Colon (tissue), 2 donors: ENCODE measurements at regions not wholly inside any gene's neighbourhood (a gene's known extent, or its start where the extent isn't known, plus 50 kb on each side); places are given as distances from the start of the nearest gene placed in this dataset.
"Not testable (repeated sequence)": the region's sequence is repeated elsewhere in the genome, so short reads cannot be mapped to it uniquely, and the experiment has no call there.

ENCODE experiments used
- FAIRE-seq: peaks from 2 replicates; lab custom pipeline; 2012; peaks lifted over from hg19 to GRCh38; lab: Jason Lieb, UNC
- donor health status: control.
- donor health status: control.

- no peak for FAIRE-seq
Measured at GRCh38 chr14:27245947-27246346, 648.1 kb upstream of the NOVA1 start.

GRCh38 chr14:27253966-27254365 is 656.1 kb upstream of the NOVA1 start:
- FAIRE-seq, result no peak

GRCh38 chr14:27256805-27257204 is 659.0 kb upstream of the NOVA1 start:
- FAIRE-seq, result peak; percentile 18

- FAIRE-seq, result no peak
Measured at GRCh38 chr14:27267876-27268275, 670.0 kb upstream of the NOVA1 start.

- no peak for FAIRE-seq
Measured at GRCh38 chr14:27270716-27271115, 672.9 kb upstream of the NOVA1 start.

- no peak for FAIRE-seq
Measured at GRCh38 chr14:27278341-27278740, 680.5 kb upstream of the NOVA1 start.

GRCh38 chr14:27305441-27305945 is 707.7 kb upstream of the NOVA1 start:
- FAIRE-seq, result no peak

GRCh38 chr14:27312730-27313129 is 714.9 kb upstream of the NOVA1 start:
- FAIRE-seq, result not testable (repeated sequence)

- FAIRE-seq, result no peak
Measured at GRCh38 chr14:27314231-27314630, 716.4 kb upstream of the NOVA1 start.

- FAIRE-seq, result no peak
Measured at GRCh38 chr14:27315477-27315876, 717.6 kb upstream of the NOVA1 start.

- no peak for FAIRE-seq
Measured at GRCh38 chr14:27315947-27316346, 718.1 kb upstream of the NOVA1 start.

- FAIRE-seq, result no peak
Measured at GRCh38 chr14:27318774-27319420, 721.1 kb upstream of the NOVA1 start.

- no peak for FAIRE-seq
Measured at GRCh38 chr14:27320261-27320660, 722.4 kb upstream of the NOVA1 start.

GRCh38 chr14:27327095-27327494 is 729.3 kb upstream of the NOVA1 start:
- no peak for FAIRE-seq

- FAIRE-seq, result no peak
Measured at GRCh38 chr14:27338012-27338411, 740.2 kb upstream of the NOVA1 start.

- not testable (repeated sequence) for FAIRE-seq
Measured at GRCh38 chr14:27363036-27363435, 765.2 kb upstream of the NOVA1 start.

GRCh38 chr14:27366596-27366995 is 768.8 kb upstream of the NOVA1 start:
- no peak for FAIRE-seq

GRCh38 chr14:27367345-27367744 is 769.5 kb upstream of the NOVA1 start:
- no peak for FAIRE-seq

GRCh38 chr14:27370074-27370473 is 772.2 kb upstream of the NOVA1 start:
- FAIRE-seq, result no peak

GRCh38 chr14:27370775-27371174 is 772.9 kb upstream of the NOVA1 start:
- no peak for FAIRE-seq

GRCh38 chr14:27371209-27371608 is 773.4 kb upstream of the NOVA1 start:
- no peak for FAIRE-seq

GRCh38 chr14:27371868-27372267 is 774.0 kb upstream of the NOVA1 start:
- no peak for FAIRE-seq

GRCh38 chr14:27372771-27373170 is 774.9 kb upstream of the NOVA1 start:
- no peak for FAIRE-seq

- FAIRE-seq, result no peak
Measured at GRCh38 chr14:27384124-27384523, 786.3 kb upstream of the NOVA1 start.
